IMR-90 (cell line): ENCODE measurements at regions not wholly inside any gene's neighbourhood (a gene's known extent, or its start where the extent isn't known, plus 50 kb on each side); places are given as distances from the start of the nearest gene placed in this dataset.

Experiments
- ATAC-seq: fragments of 200-7000 bp; cut with Tn5 transposase; 2 replicates; pipeline ENCODE4 v1.9.1; 2020; ENCODE audit warnings: low read depth, mild to moderate bottlenecking, moderate library complexity
- BruUV-seq: library from RNA; stranded (reverse); fragments of 400-500 nt; replicated peaks from 2 replicates; lab custom pipeline; 2021; lab: Mats Ljungman, UMichigan
- CTCF ChIA-PET: fragments of 300-600 bp; formaldehyde crosslinking; extraction: SDS; loops from one replicate; lab custom pipeline; 2021; ENCODE audit warnings: antibody characterized with exemption; lab: Yijun Ruan, JAX
- POLR2A ChIA-PET: fragments of 300-600 bp; sonication (Branson Sonifier 250); formaldehyde crosslinking; loops from one replicate; lab custom pipeline; 2022; ENCODE audit warnings: antibody characterized with exemption; ENCODE audit not compliant: unreplicated experiment; lab: Charles Lee
- DNase-seq: peaks from one replicate; pipeline ENCODE4 v3.0.0; 2013
- H2AFZ ChIP-seq: replicated peaks from 2 replicates; pipeline ENCODE3; 2013; ENCODE audit warnings: low read length, mild to moderate bottlenecking; ENCODE audit not compliant: poor library complexity
- H2AK5ac ChIP-seq: 2 replicates; pipeline ENCODE4 v1.6.1; 2013; ENCODE audit warnings: low read depth, low read length, inconsistent platforms
- H2AK9ac ChIP-seq: replicated peaks from 2 replicates; pipeline ENCODE3; 2013; ENCODE audit warnings: mild to moderate bottlenecking, low read depth, low read length, moderate library complexity; ENCODE audit not compliant: poor library complexity
- H2BK120ac ChIP-seq: 2 replicates; pipeline ENCODE4 v1.6.1; 2013; ENCODE audit warnings: low read depth, low read length, inconsistent platforms
- H2BK15ac ChIP-seq: 3 replicates; pipeline ENCODE4 v1.6.1; 2013; ENCODE audit warnings: low read depth, low read length, inconsistent platforms
- H2BK20ac ChIP-seq: 2 replicates; pipeline ENCODE4 v1.6.1; 2013; ENCODE audit warnings: low read depth, mild to moderate bottlenecking, inconsistent platforms, low read length, moderate library complexity
- H2BK5ac ChIP-seq: 2 replicates; pipeline ENCODE4 v1.6.1; 2013; ENCODE audit warnings: mild to moderate bottlenecking, low read depth, low read length, inconsistent platforms; ENCODE audit not compliant: poor library complexity, severe bottlenecking
- H3K14ac ChIP-seq: replicated peaks from 2 replicates; pipeline ENCODE4 v1.6.1; 2013; ENCODE audit warnings: low read depth, low read length, inconsistent platforms
- H3K18ac ChIP-seq: 2 replicates; pipeline ENCODE4 v1.6.1; 2013; ENCODE audit warnings: low read depth, low read length, control low read depth
- H3K23ac ChIP-seq: 2 replicates; pipeline ENCODE4 v1.6.1; 2013; ENCODE audit warnings: low read depth, low read length, inconsistent platforms
- H3K27ac ChIP-seq: 2 replicates; pipeline ENCODE4 v1.5.1; 2013; ENCODE audit warnings: mild to moderate bottlenecking, control low read depth, low read length; ENCODE audit not compliant: insufficient read depth
- H3K27me3 ChIP-seq: 2 replicates; pipeline ENCODE4 v1.6.1; 2013; ENCODE audit warnings: low read length; ENCODE audit not compliant: control insufficient read depth, insufficient read depth
- H3K36me3 ChIP-seq: 2 replicates; pipeline ENCODE4 v1.6.1; 2013; ENCODE audit warnings: low read length, mixed read lengths; ENCODE audit not compliant: control insufficient read depth, insufficient read depth
- H3K4ac ChIP-seq: 2 replicates; pipeline ENCODE4 v1.6.1; 2013; ENCODE audit warnings: low read depth, low read length, inconsistent platforms
- H3K4me1 ChIP-seq: 2 replicates; pipeline ENCODE4 v1.6.1; 2013; ENCODE audit warnings: low read length, mixed read lengths; ENCODE audit not compliant: control insufficient read depth, insufficient read depth
- H3K4me2 ChIP-seq: 2 replicates; pipeline ENCODE4 v1.6.1; 2013; ENCODE audit warnings: low read depth, mild to moderate bottlenecking, control low read depth, low read length, moderate library complexity
- H3K4me3 ChIP-seq: 2 replicates; pipeline ENCODE4 v1.5.1; 2013; ENCODE audit warnings: low read depth, mild to moderate bottlenecking, control low read depth, low read length, moderate library complexity; ENCODE audit not compliant: insufficient read depth
- H3K56ac ChIP-seq: 2 replicates; pipeline ENCODE4 v1.6.1; 2013; ENCODE audit warnings: low read length, inconsistent platforms; ENCODE audit not compliant: insufficient read depth; ENCODE audit errors: extremely low read depth
- H3K79me1 ChIP-seq, 2 experiments: 2 replicates each; pipeline ENCODE4 v1.6.1; 2013; ENCODE audit warnings: low read length in 2 of 2, inconsistent platforms in 1 of 2, low read depth in 1 of 2
- H3K9ac ChIP-seq: 2 replicates; pipeline ENCODE4 v1.6.1; 2013; ENCODE audit warnings: low read depth, low read length, control low read depth
- H3K9me1 ChIP-seq: 2 replicates; pipeline ENCODE4 v1.6.1; 2013; ENCODE audit warnings: low read length, inconsistent platforms; ENCODE audit not compliant: insufficient read depth
- H3K9me3 ChIP-seq: 2 replicates; pipeline ENCODE4 v1.6.1; 2013; ENCODE audit warnings: low read length; ENCODE audit not compliant: control insufficient read depth, insufficient read depth
- H4K20me1 ChIP-seq: 2 replicates; pipeline ENCODE4 v1.6.1; 2013; ENCODE audit warnings: low read length, inconsistent platforms; ENCODE audit not compliant: insufficient read depth
- H4K5ac ChIP-seq: 2 replicates; pipeline ENCODE4 v1.6.1; 2013; ENCODE audit warnings: mild to moderate bottlenecking, low read depth, low read length, control low read depth
- H4K8ac ChIP-seq, 2 experiments: 2 replicates each; pipeline ENCODE4 v1.6.1; 2013; ENCODE audit warnings: low read depth in 2 of 2, low read length in 2 of 2, control low read depth in 1 of 2, inconsistent platforms in 1 of 2
- H4K91ac ChIP-seq: 2 replicates; pipeline ENCODE4 v1.6.1; 2013; ENCODE audit warnings: low read depth, low read length, inconsistent platforms; ENCODE audit not compliant: insufficient read depth
- BHLHE40 ChIP-seq: fragments of 150-350 bp; IDR thresholded peaks from 2 replicates; pipeline ENCODE4 v1.6.1; 2016; ENCODE audit warnings: mild to moderate bottlenecking, low read depth, low read length
- CEBPB ChIP-seq: IDR thresholded peaks from 2 replicates; pipeline ENCODE4 v1.6.1; 2012; ENCODE audit warnings: low read depth, low read length, improper control_type of control experiment
- CHD1 ChIP-seq: IDR thresholded peaks from 2 replicates; pipeline ENCODE4 v1.6.1; 2012; ENCODE audit warnings: low read depth, low read length, improper control_type of control experiment
- CTCF ChIP-seq: conservative IDR thresholded peaks from 2 replicates; pipeline ENCODE4 v1.5.1; 2012; ENCODE audit warnings: mild to moderate bottlenecking, low read depth, low read length, improper control_type of control experiment
- FOS ChIP-seq: fragments of 150-350 bp; IDR thresholded peaks from 2 replicates; pipeline ENCODE4 v1.6.1; 2016; ENCODE audit warnings: low read depth, low read length
- MAFK ChIP-seq: IDR thresholded peaks from 2 replicates; pipeline ENCODE4 v1.6.1; 2012; ENCODE audit warnings: low read depth, low read length, improper control_type of control experiment
- MAZ ChIP-seq: IDR thresholded peaks from 2 replicates; pipeline ENCODE4 v1.6.1; 2012; ENCODE audit warnings: low read depth, mild to moderate bottlenecking, low read length, improper control_type of control experiment, moderate library complexity, borderline replicate concordance
- MXI1 ChIP-seq: IDR thresholded peaks from 2 replicates; pipeline ENCODE4 v1.6.1; 2012; ENCODE audit warnings: low read depth, mild to moderate bottlenecking, low read length, moderate library complexity, borderline replicate concordance
- NFE2L2 ChIP-seq: fragments of 150-350 bp; IDR thresholded peaks from 2 replicates; pipeline ENCODE4 v1.6.1; 2016; ENCODE audit warnings: low read depth, mild to moderate bottlenecking, low read length
- POLR2A ChIP-seq: IDR thresholded peaks from 2 replicates; pipeline ENCODE4 v1.6.1; 2012; ENCODE audit warnings: mild to moderate bottlenecking, low read depth, low read length
- RAD21 ChIP-seq: IDR thresholded peaks from 2 replicates; pipeline ENCODE4 v1.6.1; 2012; ENCODE audit warnings: low read length, improper control_type of control experiment
- RCOR1 ChIP-seq: IDR thresholded peaks from 2 replicates; pipeline ENCODE4 v1.6.1; 2012; ENCODE audit warnings: mild to moderate bottlenecking, low read length, improper control_type of control experiment; ENCODE audit not compliant: insufficient replicate concordance
- RFX5 ChIP-seq: IDR thresholded peaks from 2 replicates; pipeline ENCODE4 v1.8.0; 2012; ENCODE audit warnings: low read depth, mild to moderate bottlenecking, low read length, moderate library complexity
- SMC3 ChIP-seq: fragments of 150-350 bp; IDR thresholded peaks from 2 replicates; pipeline ENCODE4 v1.6.1; 2016; ENCODE audit warnings: low read depth, mild to moderate bottlenecking, antibody characterized with exemption, low read length, moderate library complexity
- USF2 ChIP-seq: fragments of 150-350 bp; IDR thresholded peaks from 2 replicates; pipeline ENCODE4 v1.6.1; 2017; ENCODE audit warnings: mild to moderate bottlenecking, antibody characterized with exemption, low read length, low read depth
- WGBS, 2 experiments: methylation state at CpG; one replicate each; pipeline versions ENCODE4 v1.1.5 to v1.1.7; 2013; ENCODE audit warnings: missing lambda C conversion rate in 2 of 2; ENCODE audit not compliant: insufficient read length in 1 of 2; ENCODE audit errors: extremely low coverage in 2 of 2; 5-methylcytosine and 5-hydroxymethylcytosine counted together
- dilution Hi-C: fragments of 300-500 bp; cut with HindIII; formaldehyde crosslinking; loops from one replicate; pipeline ENCODE4 v1.14.3; 2018; ENCODE audit warnings: low sequenced_read_pairs; ENCODE audit not compliant: unreplicated experiment
- in situ Hi-C: fragments of 300-500 bp; cut with MboI; formaldehyde crosslinking; loops from 3 replicates; pipeline ENCODE4 v1.14.3; 2019; ENCODE audit warnings: low sequenced_read_pairs, inconsistent platforms, mixed read lengths
- intact Hi-C: fragments of 100-400 bp; cut with micrococcal nuclease; formaldehyde crosslinking; loops from 2 replicates; pipeline ENCODE4 v1.10.0; 2022
- TF ChIP-seq, protein P1 (sequence below): fragments of 150-350 bp; IDR thresholded peaks from 2 replicates; pipeline ENCODE4 v1.6.1; 2016; ENCODE audit warnings: low read depth, mild to moderate bottlenecking, low read length, moderate library complexity, borderline replicate concordance

DNA sequence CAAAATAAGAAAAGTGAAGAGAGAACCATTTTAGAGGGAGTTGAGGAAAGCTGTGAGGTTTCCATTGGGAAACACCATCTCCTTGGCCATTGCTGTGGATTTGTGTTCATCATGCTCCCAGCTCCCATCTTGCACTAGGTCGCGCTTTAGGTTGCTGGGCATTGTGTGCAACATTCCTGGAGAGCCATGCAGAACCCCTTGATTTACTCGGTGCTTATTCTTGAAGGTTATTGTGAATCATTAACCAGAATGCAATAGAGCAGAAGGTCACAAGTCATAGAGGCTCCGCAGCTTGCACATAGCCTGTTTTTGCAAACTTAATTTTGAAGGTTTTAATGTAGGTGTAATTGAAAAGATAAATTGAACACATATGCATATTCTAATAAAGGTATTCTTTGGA, 239.2 kb upstream of the IL12A start:
- Histone ChIP-seq H3K56ac (no peak overlapping the region), H3K14ac (no peak overlapping the region), H3K9me3 (no peaks in the 10 kb centered on the region)

More for the DNA sequence above, 239.2 kb upstream of the IL12A start:
- H2BK15ac ChIP-seq, result no peak overlapping the region
- H2BK20ac ChIP-seq, result no peak overlapping the region
- dilution Hi-C loops (no loop called here), intact Hi-C loops (no loop called here), in situ Hi-C loops (no loop called here)
- H3K4ac ChIP-seq, result no peak overlapping the region
- no peak overlapping the region for H4K5ac ChIP-seq
- H4K20me1 ChIP-seq, result no peaks in the 10 kb centered on the region
- H4K91ac ChIP-seq, result no peak overlapping the region
- no peak overlapping the region for H3K4me3 ChIP-seq
- ATAC-seq, result no peak
- CTCF ChIA-PET, result no interaction called here
- DNase-seq, result no peak
- no peak overlapping the region for H3K4me2 ChIP-seq
- H3K79me1 ChIP-seq, result peaks cover 0 to 3% of the 10 kb centered on the region in 2 experiments; a peak in 2 of 4 replicates
- 67% methylated on average over 1 of the region's 4 CpGs; no CpG with 5 or more reads in 1 of the 2 experiments for WGBS, 2 experiments
- H3K23ac ChIP-seq, result no peak overlapping the region
- no peak overlapping the region for H2AK9ac ChIP-seq
- H2AK5ac ChIP-seq, result no peak overlapping the region
- H3K27me3 ChIP-seq, result no peaks in the 10 kb centered on the region
- no peak overlapping the region for H3K27ac ChIP-seq
- H2BK120ac ChIP-seq, result 0 out of 2 replicates have a peak overlapping the region, but pooled peaks have one; percentile 0
- H3K4me1 ChIP-seq, result peaks cover 5% of the 10 kb centered on the region
- H3K9me1 ChIP-seq, result no peaks in the 10 kb centered on the region; the same call in 1 of the 2 replicates
- no peak overlapping the region for H3K9ac ChIP-seq
- POLR2A ChIA-PET, result no interaction called here
- no TSS peak for BruUV-seq
- H3K36me3 ChIP-seq, result no peaks in the 10 kb centered on the region
- no peak overlapping the region for H3K18ac ChIP-seq
- TF ChIP-seq CEBPB (no peak), NFE2L2 (no peak), FOS (no peak), CHD1 (no peak), MAZ (no peak), BHLHE40 (no peak), SMC3 (no peak), RAD21 (no peak), USF2 (no peak), RFX5 (no peak), CTCF (no peak), MAFK (no peak), MXI1 (no peak), RCOR1 (no peak), POLR2A (no peak)
- TF ChIP-seq, protein P1, sequence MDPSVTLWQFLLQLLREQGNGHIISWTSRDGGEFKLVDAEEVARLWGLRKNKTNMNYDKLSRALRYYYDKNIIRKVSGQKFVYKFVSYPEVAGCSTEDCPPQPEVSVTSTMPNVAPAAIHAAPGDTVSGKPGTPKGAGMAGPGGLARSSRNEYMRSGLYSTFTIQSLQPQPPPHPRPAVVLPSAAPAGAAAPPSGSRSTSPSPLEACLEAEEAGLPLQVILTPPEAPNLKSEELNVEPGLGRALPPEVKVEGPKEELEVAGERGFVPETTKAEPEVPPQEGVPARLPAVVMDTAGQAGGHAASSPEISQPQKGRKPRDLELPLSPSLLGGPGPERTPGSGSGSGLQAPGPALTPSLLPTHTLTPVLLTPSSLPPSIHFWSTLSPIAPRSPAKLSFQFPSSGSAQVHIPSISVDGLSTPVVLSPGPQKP, result no peak
- no peak overlapping the region for H4K8ac ChIP-seq
- no peak overlapping the region for H2BK5ac ChIP-seq
- no peak overlapping the region for H2AFZ ChIP-seq
